ENCODE measurements at regions not wholly inside any gene's neighbourhood (a gene's known extent, or its start where the extent isn't known, plus 50 kb on each side); places are given as distances from the start of the nearest gene placed in this dataset.
"Not testable (repeated sequence)": the region's sequence is repeated elsewhere in the genome, so short reads cannot be mapped to it uniquely, and the experiment has no call there.

DNA sequence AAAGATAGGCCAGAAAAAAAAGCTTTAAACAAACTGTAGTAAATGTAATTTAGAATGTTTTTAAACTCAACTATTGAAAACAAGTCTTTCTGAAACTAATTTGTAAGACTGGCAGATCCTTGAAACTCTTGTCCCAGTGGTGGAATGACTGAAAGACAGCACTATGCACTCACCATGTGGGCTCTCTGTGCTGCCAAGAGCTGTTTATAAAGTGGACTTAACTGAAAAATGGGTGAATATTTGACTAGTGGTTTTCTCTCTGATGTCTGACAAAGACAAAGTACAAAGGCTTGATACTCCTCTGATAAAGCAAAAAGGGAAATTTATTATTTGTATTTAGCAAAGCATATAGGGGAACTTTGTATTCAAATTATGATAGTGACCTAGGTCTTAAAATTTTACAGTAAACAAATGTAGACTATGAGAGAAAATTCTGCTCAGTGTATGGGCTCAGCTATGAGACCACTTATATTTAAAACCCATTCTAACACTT, 635.4 kb downstream of the NR2F1-AS1 start:
- no peak for ATAC-seq (ENCODE audit: low read depth in 2 of 2)

DNA sequence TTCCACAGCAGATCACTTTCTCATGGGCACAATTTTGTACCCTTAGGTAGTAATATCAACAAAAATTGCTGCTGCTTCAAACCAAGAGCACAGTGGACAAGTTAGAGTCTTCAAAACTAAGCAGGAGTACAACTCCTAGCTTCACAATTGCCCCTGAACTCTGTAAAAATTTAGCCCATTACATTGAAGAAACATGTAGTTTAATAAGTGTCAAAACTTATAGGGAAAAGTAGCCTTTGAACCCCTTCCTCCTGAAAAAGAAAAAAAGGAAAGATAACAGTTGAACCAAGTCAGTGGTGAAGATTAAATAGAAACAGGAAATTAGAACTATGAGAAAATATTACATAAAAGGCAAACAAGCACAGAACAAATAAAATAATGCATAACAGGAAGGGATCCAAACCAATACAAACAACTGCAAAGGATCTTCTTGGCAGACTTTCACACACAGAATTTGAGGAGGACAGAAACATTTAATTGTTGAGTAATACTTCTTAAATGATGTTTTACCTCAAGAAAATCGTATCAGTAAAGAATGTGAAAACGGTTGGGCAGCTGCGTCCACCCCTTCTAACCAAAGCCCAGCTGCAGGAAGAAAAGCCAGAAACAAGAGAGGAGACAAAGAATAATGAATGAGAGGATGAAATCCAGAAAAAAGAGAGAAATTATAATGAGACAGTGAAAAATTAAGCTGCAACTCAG, 636.0 kb downstream of the NR2F1-AS1 start:
- Mint-ChIP-seq H3K4me1 (no peaks in the 10 kb centered on the region), H3K36me3 (no peaks in the 10 kb centered on the region), H3K9me3 (peaks cover 0 to 16% (median 3%) of the 10 kb centered on the region in 7 donors), H3K27me3 (no peaks in the 10 kb centered on the region), H3K27ac (no peak overlapping the region), H3K4me3 (no peak overlapping the region)
- Histone ChIP-seq H3K27ac (ENCODE audit: insufficient read depth, low read length, poor library complexity, severe bottlenecking) (no peak overlapping the region), H3K9me3 (ENCODE audit: control insufficient read depth in 2 of 2, low read length in 2 of 2) (no peaks in the 10 kb centered on the region), H3K36me3 (ENCODE audit: control insufficient read depth, insufficient read depth, low read length) (no peaks in the 10 kb centered on the region), H3K4me1 (ENCODE audit: control insufficient read depth, insufficient read depth, low read length, poor library complexity, severe bottlenecking) (no peaks in the 10 kb centered on the region), H3K27me3 (ENCODE audit: control insufficient read depth, insufficient read depth, low read length) (no peaks in the 10 kb centered on the region), H3K4me3 (ENCODE audit: low read depth, low read length) (no peak overlapping the region)
- ATAC-seq (ENCODE audit: low read depth in 2 of 2), result no peak
- DNase-seq, result no peak

More for the DNA sequence above, 635.4 kb downstream of the NR2F1-AS1 start:
- H3K36me3 ChIP-seq (ENCODE audit: control insufficient read depth, insufficient read depth, low read length), result no peaks in the 10 kb centered on the region
- Mint-ChIP-seq H3K36me3 (no peaks in the 10 kb centered on the region), H3K27ac (no peak overlapping the region), H3K4me3 (no peak overlapping the region), H3K27me3 (no peaks in the 10 kb centered on the region), H3K9me3 (peaks cover 0 to 19% (median 7%) of the 10 kb centered on the region in 7 donors), H3K4me1 (no peaks in the 10 kb centered on the region)
- no peaks in the 10 kb centered on the region for H3K27me3 ChIP-seq (ENCODE audit: control insufficient read depth, insufficient read depth, low read length)
- DNase-seq, result no peak
- no peaks in the 10 kb centered on the region for H3K9me3 ChIP-seq (ENCODE audit: control insufficient read depth in 2 of 2, low read length in 2 of 2)
- H3K27ac ChIP-seq (ENCODE audit: insufficient read depth, low read length, poor library complexity, severe bottlenecking), result no peak overlapping the region
- H3K4me3 ChIP-seq (ENCODE audit: low read depth, low read length), result no peak overlapping the region
- no peaks in the 10 kb centered on the region for H3K4me1 ChIP-seq (ENCODE audit: control insufficient read depth, insufficient read depth, low read length, poor library complexity, severe bottlenecking)

DNA sequence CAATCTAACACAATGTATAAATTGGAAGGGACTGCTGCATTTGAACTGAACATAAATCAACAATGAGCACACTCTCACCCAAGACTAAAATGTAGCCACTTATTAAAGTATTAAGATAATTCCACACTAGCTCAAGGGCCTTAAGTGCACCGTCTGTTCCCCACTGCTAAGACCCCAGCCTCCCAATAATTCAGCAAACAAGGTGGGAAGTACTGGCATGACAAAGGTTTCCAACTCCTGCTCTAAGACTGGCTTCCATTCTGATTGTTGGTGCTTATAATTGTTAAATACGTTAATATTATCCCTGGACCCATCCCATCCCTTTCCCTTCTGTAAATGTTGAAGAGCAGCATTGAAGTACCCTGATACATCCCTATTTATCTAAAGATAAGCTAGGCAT, 636.7 kb downstream of the NR2F1-AS1 start:
- no peak for ATAC-seq (ENCODE audit: low read depth in 2 of 2)
- H3K27ac Mint-ChIP-seq, result no peak overlapping the region

DNA sequence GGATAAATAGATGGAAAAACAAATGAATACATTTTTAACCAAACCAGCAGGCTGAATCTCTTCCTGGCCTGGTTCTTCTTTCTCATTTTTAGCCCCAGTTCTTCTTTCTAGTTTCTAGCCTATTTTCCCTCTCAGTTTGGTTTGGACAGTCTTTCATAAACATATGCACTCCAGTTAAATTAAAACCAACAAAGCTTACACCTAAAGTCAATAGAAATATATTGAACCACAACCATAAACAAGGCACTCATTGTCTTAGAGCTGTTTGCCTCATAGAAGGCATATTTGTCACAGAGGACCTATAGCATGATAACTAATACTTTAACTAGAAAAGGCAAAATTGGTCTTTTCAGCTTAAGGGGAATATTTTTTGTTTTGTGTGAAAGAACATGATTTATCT, 638.3 kb downstream of the NR2F1-AS1 start:
- Mint-ChIP-seq H3K4me1 (no peaks in the 10 kb centered on the region), H3K9me3 (peaks cover 0 to 7% (median 2%) of the 10 kb centered on the region in 7 donors), H3K27me3 (no peaks in the 10 kb centered on the region), H3K4me3 (no peak overlapping the region), H3K27ac (no peak overlapping the region), H3K36me3 (no peaks in the 10 kb centered on the region)
- ATAC-seq (ENCODE audit: low read depth in 2 of 2) (no peak), DNase-seq (no peak)
- Histone ChIP-seq H3K4me1 (ENCODE audit: control insufficient read depth, insufficient read depth, low read length, poor library complexity, severe bottlenecking) (no peaks in the 10 kb centered on the region), H3K27me3 (ENCODE audit: control insufficient read depth, insufficient read depth, low read length) (no peaks in the 10 kb centered on the region), H3K4me3 (ENCODE audit: low read depth, low read length) (no peak overlapping the region), H3K36me3 (ENCODE audit: control insufficient read depth, insufficient read depth, low read length) (no peaks in the 10 kb centered on the region), H3K9me3 (ENCODE audit: control insufficient read depth in 2 of 2, low read length in 2 of 2) (no peaks in the 10 kb centered on the region), H3K27ac (ENCODE audit: insufficient read depth, low read length, poor library complexity, severe bottlenecking) (no peak overlapping the region)

More for the DNA sequence above, 636.7 kb downstream of the NR2F1-AS1 start:
- DNase-seq, result no peak
- no peaks in the 10 kb centered on the region for H3K9me3 ChIP-seq (ENCODE audit: control insufficient read depth in 2 of 2, low read length in 2 of 2)
- no peaks in the 10 kb centered on the region for H3K27me3 ChIP-seq (ENCODE audit: control insufficient read depth, insufficient read depth, low read length)
- no peak overlapping the region for H3K4me3 ChIP-seq (ENCODE audit: low read depth, low read length)
- no peak overlapping the region for H3K27ac ChIP-seq (ENCODE audit: insufficient read depth, low read length, poor library complexity, severe bottlenecking)
- H3K4me3 Mint-ChIP-seq, result no peak overlapping the region
- no peaks in the 10 kb centered on the region for H3K27me3 Mint-ChIP-seq
- no peaks in the 10 kb centered on the region for H3K4me1 ChIP-seq (ENCODE audit: control insufficient read depth, insufficient read depth, low read length, poor library complexity, severe bottlenecking)
- H3K9me3 Mint-ChIP-seq, result peaks cover 0 to 14% (median 2%) of the 10 kb centered on the region in 7 donors
- H3K36me3 Mint-ChIP-seq, result no peaks in the 10 kb centered on the region
- no peaks in the 10 kb centered on the region for H3K4me1 Mint-ChIP-seq
- no peaks in the 10 kb centered on the region for H3K36me3 ChIP-seq (ENCODE audit: control insufficient read depth, insufficient read depth, low read length)

DNA sequence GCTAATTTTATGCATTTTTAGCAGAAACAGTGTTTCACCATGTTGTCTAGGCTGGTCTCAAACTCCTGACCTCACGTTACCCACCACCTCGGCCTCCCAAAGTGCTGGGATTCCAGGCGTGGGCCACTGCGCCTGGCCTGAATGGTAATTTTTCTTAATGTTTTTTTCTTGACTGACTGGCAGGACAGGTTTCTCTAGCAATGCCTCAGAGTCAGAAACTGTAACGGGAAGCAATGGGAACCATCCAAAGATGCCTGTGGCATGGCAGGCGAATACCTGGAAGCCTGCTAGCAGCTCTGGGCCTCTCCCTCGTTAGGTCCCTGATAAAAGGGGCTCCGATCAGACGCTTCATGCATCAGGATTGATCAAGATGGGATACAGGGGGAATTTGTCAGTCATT, 639.2 kb downstream of the NR2F1-AS1 start:
- Mint-ChIP-seq H3K36me3 (no peaks in the 10 kb centered on the region), H3K4me1 (no peaks in the 10 kb centered on the region), H3K9me3 (peaks cover 0 to 5% (median 0%) of the 10 kb centered on the region in 7 donors), H3K4me3 (no peak overlapping the region), H3K27ac (no peak overlapping the region), H3K27me3 (no peaks in the 10 kb centered on the region)
- no peak for DNase-seq
- no peaks in the 10 kb centered on the region for H3K27me3 ChIP-seq (ENCODE audit: control insufficient read depth, insufficient read depth, low read length)
- H3K27ac ChIP-seq (ENCODE audit: insufficient read depth, low read length, poor library complexity, severe bottlenecking), result no peak overlapping the region
- ATAC-seq (ENCODE audit: low read depth in 2 of 2), result no peak
- no peak overlapping the region for H3K4me3 ChIP-seq (ENCODE audit: low read depth, low read length)
- H3K9me3 ChIP-seq (ENCODE audit: control insufficient read depth in 2 of 2, low read length in 2 of 2), result no peaks in the 10 kb centered on the region
- H3K36me3 ChIP-seq (ENCODE audit: control insufficient read depth, insufficient read depth, low read length), result no peaks in the 10 kb centered on the region
- H3K4me1 ChIP-seq (ENCODE audit: control insufficient read depth, insufficient read depth, low read length, poor library complexity, severe bottlenecking), result no peaks in the 10 kb centered on the region

DNA sequence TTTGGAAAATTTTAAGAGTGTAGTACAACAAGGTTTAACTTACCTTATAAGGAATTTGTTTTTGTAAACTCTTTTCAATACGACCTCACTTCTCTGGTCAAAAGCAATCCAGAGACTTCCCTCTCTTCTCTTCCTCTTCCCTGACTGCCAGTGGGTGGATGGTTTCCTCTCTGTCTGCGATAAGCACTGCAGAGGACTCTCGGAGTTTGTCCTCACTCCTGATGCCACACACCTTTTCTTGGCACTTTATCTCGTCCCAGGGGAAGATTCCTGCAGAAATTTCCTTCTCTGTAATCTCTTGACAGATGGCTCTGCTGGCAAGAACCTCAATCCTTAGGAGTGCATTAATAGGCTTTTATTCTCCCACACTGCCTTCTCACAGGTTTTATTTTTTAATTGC, 641.6 kb downstream of the NR2F1-AS1 start:
- Histone ChIP-seq H3K4me1 (ENCODE audit: control insufficient read depth, insufficient read depth, low read length, poor library complexity, severe bottlenecking) (no peaks in the 10 kb centered on the region), H3K27ac (ENCODE audit: insufficient read depth, low read length, poor library complexity, severe bottlenecking) (no peak overlapping the region), H3K36me3 (ENCODE audit: control insufficient read depth, insufficient read depth, low read length) (no peaks in the 10 kb centered on the region), H3K9me3 (ENCODE audit: control insufficient read depth in 2 of 2, low read length in 2 of 2) (no peaks in the 10 kb centered on the region), H3K27me3 (ENCODE audit: control insufficient read depth, insufficient read depth, low read length) (no peaks in the 10 kb centered on the region), H3K4me3 (ENCODE audit: low read depth, low read length) (no peak overlapping the region)
- H3K36me3 Mint-ChIP-seq, result no peaks in the 10 kb centered on the region
- no peaks in the 10 kb centered on the region for H3K4me1 Mint-ChIP-seq
- DNase-seq (no peak), ATAC-seq (ENCODE audit: low read depth in 2 of 2) (no peak)
- no peaks in the 10 kb centered on the region for H3K27me3 Mint-ChIP-seq
- no peak overlapping the region for H3K27ac Mint-ChIP-seq
- peaks cover 0 to 3% (median 0%) of the 10 kb centered on the region in 7 donors for H3K9me3 Mint-ChIP-seq
- no peak overlapping the region for H3K4me3 Mint-ChIP-seq

DNA sequence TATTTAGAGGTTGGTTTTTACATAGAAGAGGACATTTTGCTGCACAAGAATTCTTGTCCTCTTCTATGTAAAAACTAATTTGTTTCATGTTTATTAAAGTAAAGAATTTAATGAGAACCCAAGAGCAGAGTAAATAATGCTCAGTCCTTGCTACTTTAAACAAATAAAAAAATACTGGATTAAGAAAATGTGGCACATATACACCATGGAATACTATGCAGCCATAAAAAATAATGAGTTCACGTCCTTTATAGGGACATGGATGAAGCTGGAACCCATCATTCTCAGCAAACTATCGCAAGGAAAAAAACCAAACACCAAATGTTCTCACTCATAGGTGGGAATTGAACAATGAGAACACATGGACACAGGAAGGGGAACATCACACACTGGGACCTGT, 643.6 kb downstream of the NR2F1-AS1 start:
- not testable (repeated sequence) for H3K4me3 Mint-ChIP-seq; H3K4me1 Mint-ChIP-seq; H3K9me3 Mint-ChIP-seq; H3K36me3 ChIP-seq (ENCODE audit: control insufficient read depth, insufficient read depth, low read length); H3K27me3 ChIP-seq (ENCODE audit: control insufficient read depth, insufficient read depth, low read length); H3K4me3 ChIP-seq (ENCODE audit: low read depth, low read length); H3K9me3 ChIP-seq (ENCODE audit: control insufficient read depth in 2 of 2, low read length in 2 of 2); DNase-seq; H3K27me3 Mint-ChIP-seq; H3K27ac ChIP-seq (ENCODE audit: insufficient read depth, low read length, poor library complexity, severe bottlenecking); H3K4me1 ChIP-seq (ENCODE audit: control insufficient read depth, insufficient read depth, low read length, poor library complexity, severe bottlenecking); ATAC-seq (ENCODE audit: low read depth in 2 of 2); H3K27ac Mint-ChIP-seq; H3K36me3 Mint-ChIP-seq

DNA sequence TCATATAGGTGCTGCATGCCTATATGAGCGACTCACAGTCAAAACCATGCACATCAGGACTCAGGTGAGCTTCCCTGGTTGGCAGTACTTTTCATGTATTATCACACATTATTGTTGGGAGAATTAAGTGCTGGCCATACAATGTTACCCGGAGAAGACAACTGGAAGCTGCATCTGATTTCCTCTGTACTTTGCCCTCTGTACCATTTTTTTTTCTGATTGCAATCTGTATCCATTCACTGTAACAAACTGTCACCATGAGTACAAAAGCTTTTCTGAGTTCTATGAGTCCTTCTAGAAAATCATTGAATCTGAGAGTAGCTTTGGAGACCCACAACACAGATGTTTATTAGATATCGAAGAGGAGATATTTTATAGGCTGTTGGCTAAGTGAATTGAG, 651.0 kb downstream of the NR2F1-AS1 start:
- ATAC-seq (ENCODE audit: low read depth in 2 of 2) (no peak), DNase-seq (no peak)
- no peaks in the 10 kb centered on the region for H3K27me3 Mint-ChIP-seq
- H3K4me1 Mint-ChIP-seq, result no peaks in the 10 kb centered on the region
- H3K27ac Mint-ChIP-seq, result no peak overlapping the region
- H3K9me3 Mint-ChIP-seq, result peaks cover 0 to 10% (median 0%) of the 10 kb centered on the region in 7 donors
- H3K27me3 ChIP-seq (ENCODE audit: control insufficient read depth, insufficient read depth, low read length), result no peaks in the 10 kb centered on the region
- H3K27ac ChIP-seq (ENCODE audit: insufficient read depth, low read length, poor library complexity, severe bottlenecking), result no peak overlapping the region
- H3K4me3 ChIP-seq (ENCODE audit: low read depth, low read length), result no peak overlapping the region
- H3K36me3 ChIP-seq (ENCODE audit: control insufficient read depth, insufficient read depth, low read length), result no peaks in the 10 kb centered on the region
- no peak overlapping the region for H3K4me3 Mint-ChIP-seq
- H3K36me3 Mint-ChIP-seq, result no peaks in the 10 kb centered on the region
- no peaks in the 10 kb centered on the region for H3K4me1 ChIP-seq (ENCODE audit: control insufficient read depth, insufficient read depth, low read length, poor library complexity, severe bottlenecking)
- H3K9me3 ChIP-seq (ENCODE audit: control insufficient read depth in 2 of 2, low read length in 2 of 2), result no peaks in the 10 kb centered on the region

Measured in CD4-positive, CD25-positive, alpha-beta regulatory T cell (primary cell).